ENCODE measurements at regions not wholly inside any gene's neighbourhood (a gene's known extent, or its start where the extent isn't known, plus 50 kb on each side); places are given as distances from the start of the nearest gene placed in this dataset.

- Mint-ChIP-seq H3K36me3 (ENCODE audit: insufficient read depth) (no peaks in the 10 kb centered on the region), H3K27me3 (peaks cover 39% of the 10 kb centered on the region), H3K27ac (no peak overlapping the region), H3K9me3 (ENCODE audit: low read depth) (no peaks in the 10 kb centered on the region), H3K4me1 (ENCODE audit: low read depth) (peaks cover 25% of the 10 kb centered on the region), H3K4me3 (ENCODE audit: low read depth) (no peak overlapping the region)
- no peak for TF ChIP-seq CTCF (IDR thresholded peaks at IDR 0.05; ENCODE audit: unreplicated experiment)
- no peak for DNase-seq (ENCODE audit: low spot score, unreplicated experiment)
These were observed 142.7 kb downstream of the C5orf15 start for GRCh38 chr5:133825631-133826289.

- Mint-ChIP-seq H3K4me3 (ENCODE audit: low read depth) (no peak overlapping the region), H3K27ac (no peak overlapping the region), H3K27me3 (peaks cover 42% of the 10 kb centered on the region), H3K9me3 (ENCODE audit: low read depth) (no peaks in the 10 kb centered on the region), H3K36me3 (ENCODE audit: insufficient read depth) (no peaks in the 10 kb centered on the region), H3K4me1 (ENCODE audit: low read depth) (peaks cover 25% of the 10 kb centered on the region)
- no peak for TF ChIP-seq CTCF (IDR thresholded peaks at IDR 0.05; ENCODE audit: unreplicated experiment)
- DNase-seq (ENCODE audit: low spot score, unreplicated experiment): no peak
These were observed 143.7 kb downstream of the C5orf15 start for GRCh38 chr5:133824661-133825254.

GRCh38 chr5:133821889-133822288 is 146.5 kb downstream of the C5orf15 start:
- H3K4me3 Mint-ChIP-seq (ENCODE audit: low read depth): no peak overlapping the region
- no peaks in the 10 kb centered on the region for H3K9me3 Mint-ChIP-seq (ENCODE audit: low read depth)
- TF ChIP-seq CTCF (IDR thresholded peaks at IDR 0.05; ENCODE audit: unreplicated experiment): no peak
- H3K36me3 Mint-ChIP-seq (ENCODE audit: insufficient read depth): no peaks in the 10 kb centered on the region
- peaks cover 48% of the 10 kb centered on the region for H3K27me3 Mint-ChIP-seq
- peaks cover 20% of the 10 kb centered on the region for H3K4me1 Mint-ChIP-seq (ENCODE audit: low read depth)
- DNase-seq (ENCODE audit: low spot score, unreplicated experiment): no peak
- no peak overlapping the region for H3K27ac Mint-ChIP-seq

GRCh38 chr5:133821311-133821741 is 147.1 kb downstream of the C5orf15 start:
- peaks cover 18% of the 10 kb centered on the region for H3K4me1 Mint-ChIP-seq (ENCODE audit: low read depth)
- no peak for DNase-seq (ENCODE audit: low spot score, unreplicated experiment)
- TF ChIP-seq CTCF (IDR thresholded peaks at IDR 0.05; ENCODE audit: unreplicated experiment): no peak
- peaks cover 48% of the 10 kb centered on the region for H3K27me3 Mint-ChIP-seq
- H3K9me3 Mint-ChIP-seq (ENCODE audit: low read depth): no peaks in the 10 kb centered on the region
- H3K36me3 Mint-ChIP-seq (ENCODE audit: insufficient read depth): no peaks in the 10 kb centered on the region
- H3K4me3 Mint-ChIP-seq (ENCODE audit: low read depth): no peak overlapping the region
- H3K27ac Mint-ChIP-seq: no peak overlapping the region

- Mint-ChIP-seq H3K9me3 (ENCODE audit: low read depth) (no peaks in the 10 kb centered on the region), H3K27ac (no peak overlapping the region), H3K27me3 (peaks cover 48% of the 10 kb centered on the region), H3K36me3 (ENCODE audit: insufficient read depth) (no peaks in the 10 kb centered on the region), H3K4me1 (ENCODE audit: low read depth) (peaks cover 13% of the 10 kb centered on the region), H3K4me3 (ENCODE audit: low read depth) (no peak overlapping the region)
- TF ChIP-seq CTCF (IDR thresholded peaks at IDR 0.05; ENCODE audit: unreplicated experiment): no peak
- no peak for DNase-seq (ENCODE audit: low spot score, unreplicated experiment)
These were observed 147.9 kb downstream of the C5orf15 start for GRCh38 chr5:133820507-133820906.

Measured in progenitor cell of endocrine pancreas (in vitro differentiated cells).